ENCODE measurements at regions not wholly inside any gene's neighbourhood (a gene's known extent, or its start where the extent isn't known, plus 50 kb on each side); places are given as distances from the start of the nearest gene placed in this dataset.

GRCh38 chr18:64592246-64592645 is 443.4 kb upstream of the LINC00305 start:
- DNase-seq (ENCODE audit: low read depth) = no peak
- no peak overlapping the region for H3K4me3 ChIP-seq (ENCODE audit: low read depth, low read length)
- no peak for TF ChIP-seq CTCF (conservative IDR thresholded peaks at IDR 0.05; ENCODE audit: low read depth, low read length)

- no peak for TF ChIP-seq CTCF (conservative IDR thresholded peaks at IDR 0.05; ENCODE audit: low read depth, low read length)
- DNase-seq (ENCODE audit: low read depth) = no peak
- H3K4me3 ChIP-seq (ENCODE audit: low read depth, low read length) = no peak overlapping the region
Measured at GRCh38 chr18:64589000-64589399, 440.1 kb upstream of the LINC00305 start.

GRCh38 chr18:64566456-64566855 is 417.6 kb upstream of the LINC00305 start:
- H3K4me3 ChIP-seq (ENCODE audit: low read depth, low read length) = no peak overlapping the region
- DNase-seq (ENCODE audit: low read depth) = no peak
- TF ChIP-seq CTCF (conservative IDR thresholded peaks at IDR 0.05; ENCODE audit: low read depth, low read length) = no peak

GRCh38 chr18:64562651-64563050 is 413.8 kb upstream of the LINC00305 start:
- TF ChIP-seq CTCF (conservative IDR thresholded peaks at IDR 0.05; ENCODE audit: low read depth, low read length) = no peak
- H3K4me3 ChIP-seq (ENCODE audit: low read depth, low read length) = no peak overlapping the region
- no peak for DNase-seq (ENCODE audit: low read depth)

- TF ChIP-seq CTCF (conservative IDR thresholded peaks at IDR 0.05; ENCODE audit: low read depth, low read length) = no peak
- DNase-seq (ENCODE audit: low read depth) = no peak
- no peak overlapping the region for H3K4me3 ChIP-seq (ENCODE audit: low read depth, low read length)
Measured at GRCh38 chr18:64546451-64546850, 397.6 kb upstream of the LINC00305 start.

- no peak for DNase-seq (ENCODE audit: low read depth)
- H3K4me3 ChIP-seq (ENCODE audit: low read depth, low read length) = no peak overlapping the region
- no peak for TF ChIP-seq CTCF (conservative IDR thresholded peaks at IDR 0.05; ENCODE audit: low read depth, low read length)
Measured at GRCh38 chr18:64539847-64540246, 391.0 kb upstream of the LINC00305 start.

- H3K4me3 ChIP-seq (ENCODE audit: low read depth, low read length) = no peak overlapping the region
- TF ChIP-seq CTCF (conservative IDR thresholded peaks at IDR 0.05; ENCODE audit: low read depth, low read length) = no peak
- DNase-seq (ENCODE audit: low read depth) = no peak
Measured at GRCh38 chr18:64528646-64529045, 379.8 kb upstream of the LINC00305 start.

All from choroid plexus epithelial cell (primary cell).